ENCODE measurements at regions not wholly inside any gene's neighbourhood (a gene's known extent, or its start where the extent isn't known, plus 50 kb on each side); places are given as distances from the start of the nearest gene placed in this dataset.

GRCh38 chr3:44175070-44175469, 66.6 kb upstream of the TOPAZ1 start (continued):
- TF ChIP-seq PRDM15 (CRISPR knock-in tag; IDR thresholded peaks at IDR 0.05) (no peak), USF1 (IDR thresholded peaks at IDR 0.05; ENCODE audit: borderline replicate concordance, extremely low read length, insufficient read depth, low read depth, low read length) (no peak), CBX3 (IDR thresholded peaks at IDR 0.05; ENCODE audit: borderline replicate concordance, low read depth) (no peak), KLF5 (IDR thresholded peaks at IDR 0.05; ENCODE audit: partially characterized antibody) (no peak), REST (IDR thresholded peaks at IDR 0.05; ENCODE audit: low read depth, low read length) (no peak), FOS (IDR thresholded peaks at IDR 0.05; ENCODE audit: borderline replicate concordance, extremely low read depth, insufficient read length) (no peak)
